ENCODE measurements at regions not wholly inside any gene's neighbourhood (a gene's known extent, or its start where the extent isn't known, plus 50 kb on each side); places are given as distances from the start of the nearest gene placed in this dataset.

- no peak for DNase-seq
- TF ChIP-seq CTCF (IDR thresholded peaks at IDR 0.05; ENCODE audit: low read depth, low read length), result no peak
- Histone ChIP-seq H3K4me1 (peaks cover 7% of the 10 kb centered on the region; the same call in 1 of the 2 replicates), H3K4me3 (ENCODE audit: low read depth, low read length) (no peak overlapping the region), H3K27me3 (no peaks in the 10 kb centered on the region), H3K9me3 (no peaks in the 10 kb centered on the region), H3K36me3 (no peaks in the 10 kb centered on the region)
Measured at GRCh38 chr3:178043084-178043483, 493.2 kb upstream of the KCNMB2 start.

GRCh38 chr3:178044320-178044719 is 491.9 kb upstream of the KCNMB2 start:
- Histone ChIP-seq H3K4me1 (peaks cover 7% of the 10 kb centered on the region; the same call in 1 of the 2 replicates), H3K4me3 (ENCODE audit: low read depth, low read length) (no peak overlapping the region), H3K36me3 (no peaks in the 10 kb centered on the region), H3K27me3 (no peaks in the 10 kb centered on the region), H3K9me3 (no peaks in the 10 kb centered on the region)
- DNase-seq, result no peak
- no peak for TF ChIP-seq CTCF (IDR thresholded peaks at IDR 0.05; ENCODE audit: low read depth, low read length)

GRCh38 chr3:178047496-178047895 is 488.7 kb upstream of the KCNMB2 start:
- no peaks in the 10 kb centered on the region for H3K4me1 ChIP-seq

GRCh38 chr3:178048768-178049167 is 487.5 kb upstream of the KCNMB2 start:
- H3K27me3 ChIP-seq, result no peaks in the 10 kb centered on the region
- DNase-seq, result no peak
- TF ChIP-seq CTCF (IDR thresholded peaks at IDR 0.05; ENCODE audit: low read depth, low read length), result no peak
- H3K4me1 ChIP-seq, result no peaks in the 10 kb centered on the region
- H3K9me3 ChIP-seq, result no peaks in the 10 kb centered on the region
- H3K36me3 ChIP-seq, result no peaks in the 10 kb centered on the region
- H3K4me3 ChIP-seq (ENCODE audit: low read depth, low read length), result no peak overlapping the region

More at GRCh38 chr3:178047496-178047895, 488.7 kb upstream of the KCNMB2 start:
- no peak for TF ChIP-seq CTCF (IDR thresholded peaks at IDR 0.05; ENCODE audit: low read depth, low read length)
- Histone ChIP-seq H3K27me3 (no peaks in the 10 kb centered on the region), H3K9me3 (no peaks in the 10 kb centered on the region), H3K4me3 (ENCODE audit: low read depth, low read length) (no peak overlapping the region), H3K36me3 (no peaks in the 10 kb centered on the region)
- DNase-seq, result no peak

- Histone ChIP-seq H3K4me3 (ENCODE audit: low read depth, low read length) (no peak overlapping the region), H3K27me3 (no peaks in the 10 kb centered on the region), H3K4me1 (peaks cover 6% of the 10 kb centered on the region; the same call in 1 of the 2 replicates), H3K9me3 (no peaks in the 10 kb centered on the region), H3K36me3 (no peaks in the 10 kb centered on the region)
- DNase-seq, result no peak
- TF ChIP-seq CTCF (IDR thresholded peaks at IDR 0.05; ENCODE audit: low read depth, low read length), result no peak
Measured at GRCh38 chr3:178054471-178054870, 481.8 kb upstream of the KCNMB2 start.

- Histone ChIP-seq H3K4me1 (peaks cover 6% of the 10 kb centered on the region; the same call in 1 of the 2 replicates), H3K9me3 (no peaks in the 10 kb centered on the region), H3K4me3 (ENCODE audit: low read depth, low read length) (no peak overlapping the region), H3K36me3 (no peaks in the 10 kb centered on the region), H3K27me3 (no peaks in the 10 kb centered on the region)
- no peak for DNase-seq
- no peak for TF ChIP-seq CTCF (IDR thresholded peaks at IDR 0.05; ENCODE audit: low read depth, low read length)
Measured at GRCh38 chr3:178055939-178056338, 480.3 kb upstream of the KCNMB2 start.

Measured in BE2C (cell line).